ENCODE measurements at regions not wholly inside any gene's neighbourhood (a gene's known extent, or its start where the extent isn't known, plus 50 kb on each side); places are given as distances from the start of the nearest gene placed in this dataset.

DNA sequence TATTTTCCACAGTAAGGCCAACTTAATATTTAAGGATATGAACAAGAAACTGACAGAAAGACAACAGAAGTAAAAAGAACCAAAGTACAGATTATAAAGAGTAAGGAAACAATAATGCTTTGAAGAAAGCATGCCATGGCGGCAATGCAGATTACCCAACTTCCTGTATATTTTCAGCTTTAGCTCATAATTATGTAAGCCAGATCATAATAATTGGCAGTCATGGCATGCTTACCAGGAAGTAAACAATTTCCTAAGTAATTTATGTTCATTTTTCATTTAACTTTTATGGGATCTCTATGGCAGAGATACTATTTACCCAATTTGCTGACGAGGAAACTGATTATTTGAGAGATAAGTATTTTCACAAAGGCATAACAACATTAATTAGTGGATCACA, 988.7 kb downstream of the HACE1 start:
- TF ChIP-seq TEAD4 (IDR thresholded peaks at IDR 0.05) (no peak), TCF12 (IDR thresholded peaks at IDR 0.05; ENCODE audit: low read depth) (no peak), NFIC (IDR thresholded peaks at IDR 0.05) (no peak), EP300 (IDR thresholded peaks at IDR 0.05; ENCODE audit: borderline replicate concordance) (no peak), YY1 (IDR thresholded peaks at IDR 0.05; ENCODE audit: low read depth) (no peak)
- TF ChIP-seq, protein P1, sequence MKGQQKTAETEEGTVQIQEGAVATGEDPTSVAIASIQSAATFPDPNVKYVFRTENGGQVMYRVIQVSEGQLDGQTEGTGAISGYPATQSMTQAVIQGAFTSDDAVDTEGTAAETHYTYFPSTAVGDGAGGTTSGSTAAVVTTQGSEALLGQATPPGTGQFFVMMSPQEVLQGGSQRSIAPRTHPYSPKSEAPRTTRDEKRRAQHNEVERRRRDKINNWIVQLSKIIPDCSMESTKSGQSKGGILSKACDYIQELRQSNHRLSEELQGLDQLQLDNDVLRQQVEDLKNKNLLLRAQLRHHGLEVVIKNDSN (IDR thresholded peaks at IDR 0.05) = no peak
- TF ChIP-seq, protein P2, sequence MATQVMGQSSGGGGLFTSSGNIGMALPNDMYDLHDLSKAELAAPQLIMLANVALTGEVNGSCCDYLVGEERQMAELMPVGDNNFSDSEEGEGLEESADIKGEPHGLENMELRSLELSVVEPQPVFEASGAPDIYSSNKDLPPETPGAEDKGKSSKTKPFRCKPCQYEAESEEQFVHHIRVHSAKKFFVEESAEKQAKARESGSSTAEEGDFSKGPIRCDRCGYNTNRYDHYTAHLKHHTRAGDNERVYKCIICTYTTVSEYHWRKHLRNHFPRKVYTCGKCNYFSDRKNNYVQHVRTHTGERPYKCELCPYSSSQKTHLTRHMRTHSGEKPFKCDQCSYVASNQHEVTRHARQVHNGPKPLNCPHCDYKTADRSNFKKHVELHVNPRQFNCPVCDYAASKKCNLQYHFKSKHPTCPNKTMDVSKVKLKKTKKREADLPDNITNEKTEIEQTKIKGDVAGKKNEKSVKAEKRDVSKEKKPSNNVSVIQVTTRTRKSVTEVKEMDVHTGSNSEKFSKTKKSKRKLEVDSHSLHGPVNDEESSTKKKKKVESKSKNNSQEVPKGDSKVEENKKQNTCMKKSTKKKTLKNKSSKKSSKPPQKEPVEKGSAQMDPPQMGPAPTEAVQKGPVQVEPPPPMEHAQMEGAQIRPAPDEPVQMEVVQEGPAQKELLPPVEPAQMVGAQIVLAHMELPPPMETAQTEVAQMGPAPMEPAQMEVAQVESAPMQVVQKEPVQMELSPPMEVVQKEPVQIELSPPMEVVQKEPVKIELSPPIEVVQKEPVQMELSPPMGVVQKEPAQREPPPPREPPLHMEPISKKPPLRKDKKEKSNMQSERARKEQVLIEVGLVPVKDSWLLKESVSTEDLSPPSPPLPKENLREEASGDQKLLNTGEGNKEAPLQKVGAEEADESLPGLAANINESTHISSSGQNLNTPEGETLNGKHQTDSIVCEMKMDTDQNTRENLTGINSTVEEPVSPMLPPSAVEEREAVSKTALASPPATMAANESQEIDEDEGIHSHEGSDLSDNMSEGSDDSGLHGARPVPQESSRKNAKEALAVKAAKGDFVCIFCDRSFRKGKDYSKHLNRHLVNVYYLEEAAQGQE (IDR thresholded peaks at IDR 0.05; ENCODE audit: low read depth) = no peak

DNA sequence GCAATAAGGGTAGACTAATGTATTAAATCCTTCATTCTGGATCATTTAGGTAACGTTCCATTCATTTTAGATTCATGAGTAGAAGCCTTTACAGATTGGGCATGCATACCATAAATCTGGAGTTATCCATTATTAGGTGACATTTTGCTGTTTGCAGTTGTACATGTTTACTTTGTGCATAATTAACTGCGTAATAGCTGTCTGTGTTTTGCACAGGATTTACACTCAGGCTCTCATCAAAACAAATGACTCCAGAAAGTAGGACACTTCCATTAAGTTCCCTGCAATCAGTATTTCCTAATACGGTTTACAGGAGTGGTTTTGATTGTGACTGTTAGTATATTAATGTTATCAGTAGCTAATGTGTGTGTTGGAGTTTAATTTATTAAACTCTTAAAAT, 997.4 kb downstream of the HACE1 start:
- TF ChIP-seq, protein P3, sequence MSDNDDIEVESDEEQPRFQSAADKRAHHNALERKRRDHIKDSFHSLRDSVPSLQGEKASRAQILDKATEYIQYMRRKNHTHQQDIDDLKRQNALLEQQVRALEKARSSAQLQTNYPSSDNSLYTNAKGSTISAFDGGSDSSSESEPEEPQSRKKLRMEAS (IDR thresholded peaks at IDR 0.05) = no peak
- TF ChIP-seq TAF1 (IDR thresholded peaks at IDR 0.05; ENCODE audit: low read depth) = no peak
- TF ChIP-seq TEAD4 (IDR thresholded peaks at IDR 0.05) = no peak
- no peak for TF ChIP-seq YY1 (IDR thresholded peaks at IDR 0.05; ENCODE audit: low read depth)
- TF ChIP-seq, protein P2 (IDR thresholded peaks at IDR 0.05; ENCODE audit: low read depth) = no peak
- no peak for TF ChIP-seq CEBPB (IDR thresholded peaks at IDR 0.05)
- TF ChIP-seq, protein P1 (IDR thresholded peaks at IDR 0.05) = no peak
- no peak for TF ChIP-seq NFIC (IDR thresholded peaks at IDR 0.05)
- no peak for TF ChIP-seq CREB1 (IDR thresholded peaks at IDR 0.05; ENCODE audit: low read depth)
- TF ChIP-seq RAD21 (IDR thresholded peaks at IDR 0.05; ENCODE audit: low read depth) = no peak
- TF ChIP-seq ZBTB7A (IDR thresholded peaks at IDR 0.05; ENCODE audit: low read depth) = no peak
- no peak for TF ChIP-seq EGR1 (IDR thresholded peaks at IDR 0.05)
- no peak for TF ChIP-seq EP300 (IDR thresholded peaks at IDR 0.05; ENCODE audit: borderline replicate concordance)
- TF ChIP-seq TCF12 (IDR thresholded peaks at IDR 0.05; ENCODE audit: low read depth) = no peak
- TF ChIP-seq FOXM1 (IDR thresholded peaks at IDR 0.05; ENCODE audit: borderline replicate concordance, low read depth) = no peak

DNA sequence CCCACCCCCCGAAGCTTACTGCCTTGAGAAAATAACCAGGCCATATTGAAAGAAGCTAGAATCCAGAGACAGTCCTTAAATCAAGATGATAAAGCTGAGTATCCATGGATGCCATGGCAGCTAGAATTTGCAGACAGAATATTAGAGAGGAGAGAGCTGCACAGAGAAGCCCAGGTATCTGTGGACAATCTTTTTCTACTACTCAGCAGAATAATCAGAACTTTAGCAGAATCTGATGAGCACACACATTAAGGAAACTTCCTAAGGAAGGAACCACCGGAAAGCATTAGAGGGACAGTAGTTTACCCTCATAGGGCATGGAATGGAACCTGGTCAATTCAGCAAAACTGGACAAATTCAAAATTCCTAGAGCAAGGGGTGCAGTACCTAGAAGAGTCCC, 1001.7 kb downstream of the HACE1 start:
- TF ChIP-seq CREB1 (IDR thresholded peaks at IDR 0.05; ENCODE audit: low read depth) (no peak), EGR1 (IDR thresholded peaks at IDR 0.05) (no peak), EP300 (IDR thresholded peaks at IDR 0.05; ENCODE audit: borderline replicate concordance) (no peak), TAF1 (IDR thresholded peaks at IDR 0.05; ENCODE audit: low read depth) (no peak), NFIC (IDR thresholded peaks at IDR 0.05) (no peak), FOXM1 (IDR thresholded peaks at IDR 0.05; ENCODE audit: borderline replicate concordance, low read depth) (no peak), CEBPB (IDR thresholded peaks at IDR 0.05) (no peak)
- TF ChIP-seq, protein P1 (IDR thresholded peaks at IDR 0.05) = no peak
- TF ChIP-seq, protein P3 (IDR thresholded peaks at IDR 0.05) = no peak

DNA sequence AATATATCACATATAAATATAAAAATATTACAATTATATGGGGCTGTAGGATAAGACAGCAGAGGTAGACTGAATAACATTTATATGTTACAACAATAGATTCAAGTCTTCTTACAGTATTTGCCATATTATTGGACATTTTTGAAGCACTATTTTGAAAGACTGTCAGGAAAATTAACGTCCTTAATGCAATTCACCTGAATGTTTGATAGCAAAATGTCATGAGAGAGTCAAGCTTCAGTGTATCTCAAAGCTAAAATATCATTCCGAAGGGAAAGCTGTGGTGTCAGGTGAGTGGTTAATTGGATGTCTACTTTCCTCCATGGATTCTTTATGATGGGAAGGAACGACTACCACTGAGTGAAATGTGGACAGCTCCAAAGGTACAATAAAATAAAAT, 1004.0 kb downstream of the HACE1 start:
- TF ChIP-seq, protein P3 (IDR thresholded peaks at IDR 0.05) = no peak
- TF ChIP-seq EGR1 (IDR thresholded peaks at IDR 0.05) (no peak), FOXM1 (IDR thresholded peaks at IDR 0.05; ENCODE audit: borderline replicate concordance, low read depth) (no peak), NFIC (IDR thresholded peaks at IDR 0.05) (no peak), ZBTB7A (IDR thresholded peaks at IDR 0.05; ENCODE audit: low read depth) (no peak), CREB1 (IDR thresholded peaks at IDR 0.05; ENCODE audit: low read depth) (no peak), TEAD4 (IDR thresholded peaks at IDR 0.05) (no peak), YY1 (IDR thresholded peaks at IDR 0.05; ENCODE audit: low read depth) (no peak), TAF1 (IDR thresholded peaks at IDR 0.05; ENCODE audit: low read depth) (no peak), EP300 (IDR thresholded peaks at IDR 0.05; ENCODE audit: borderline replicate concordance) (no peak), CEBPB (IDR thresholded peaks at IDR 0.05) (no peak), TCF12 (IDR thresholded peaks at IDR 0.05; ENCODE audit: low read depth) (no peak)
- TF ChIP-seq, protein P1 (IDR thresholded peaks at IDR 0.05) = no peak
- TF ChIP-seq, protein P2 (IDR thresholded peaks at IDR 0.05; ENCODE audit: low read depth) = no peak

Data from Ishikawa (cell line).